ENCODE measurements at regions not wholly inside any gene's neighbourhood (a gene's known extent, or its start where the extent isn't known, plus 50 kb on each side); places are given as distances from the start of the nearest gene placed in this dataset.

GRCh38 chr3:6568999-6569493, 291.9 kb upstream of the GRM7 start:
- no peak for DNase-seq (ENCODE audit: low read depth, low spot score)
- H3K27ac ChIP-seq: no peak overlapping the region

DNA sequence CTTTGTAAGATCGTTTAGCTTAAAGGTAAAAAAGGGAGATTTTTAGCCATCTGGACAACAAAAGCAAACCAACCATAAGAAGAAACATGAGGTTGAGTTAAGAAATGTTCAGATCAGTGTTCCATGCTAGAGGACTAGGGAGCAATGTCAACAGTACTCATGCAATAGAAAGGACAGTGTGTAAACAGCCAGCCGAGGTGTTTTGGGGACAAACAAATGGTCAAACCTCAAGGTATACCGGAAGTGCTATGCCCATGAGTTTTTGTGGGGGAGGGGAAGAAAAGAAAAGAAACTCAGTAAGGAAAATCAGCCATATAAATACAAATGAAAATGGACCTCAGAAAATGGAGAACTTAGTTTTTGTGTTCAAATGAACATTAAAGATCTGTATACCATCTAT, 289.5 kb upstream of the GRM7 start:
- H3K27ac ChIP-seq: no peak overlapping the region
- no peak for DNase-seq (ENCODE audit: low read depth, low spot score)

DNA sequence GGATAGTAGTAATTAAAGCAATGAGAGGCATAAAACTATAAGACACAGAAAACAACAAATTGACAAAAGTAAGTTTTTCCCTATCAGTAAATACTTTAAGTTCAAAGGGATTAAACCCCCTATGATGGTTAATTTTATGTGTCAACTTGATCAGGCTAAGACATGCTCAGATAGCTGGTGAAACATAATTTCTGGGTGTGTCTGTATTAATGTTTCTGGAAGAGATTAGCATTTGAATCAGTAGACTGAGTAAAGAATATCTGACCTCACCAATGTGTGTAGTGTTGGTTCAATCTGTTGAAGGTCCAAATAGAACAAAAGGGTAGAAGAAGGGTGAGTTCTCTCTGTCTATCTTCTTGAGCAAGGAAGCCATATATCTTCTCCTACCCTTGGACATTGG, 283.3 kb upstream of the GRM7 start:
- DNase-seq (ENCODE audit: low read depth, low spot score): no peak
- H3K27ac ChIP-seq: peak overlapping the region; percentile 11

DNA sequence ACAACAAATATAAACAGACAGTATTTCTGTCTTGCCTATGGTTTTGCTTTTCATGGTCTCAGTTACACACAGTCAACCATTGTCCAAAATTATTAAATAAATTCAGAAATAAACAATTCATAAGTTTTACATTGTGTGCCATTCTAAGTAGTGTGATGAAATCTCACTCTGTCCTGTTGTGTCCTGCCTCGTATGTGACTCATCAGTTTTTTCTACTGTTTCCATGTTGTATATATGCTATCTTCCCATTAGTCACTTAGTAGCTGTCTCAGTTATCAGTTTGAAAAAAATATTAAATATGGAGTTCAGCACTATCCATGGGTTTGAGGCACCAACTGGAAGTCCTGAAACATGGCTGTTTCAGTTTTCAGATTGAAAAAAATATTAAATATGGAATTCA, 282.4 kb upstream of the GRM7 start:
- peak; percentile 5 for DNase-seq (ENCODE audit: low read depth, low spot score)
- H3K27ac ChIP-seq: peak overlapping the region; percentile 11

GRCh38 chr3:6580808-6581207, 280.1 kb upstream of the GRM7 start:
- no peak overlapping the region for H3K27ac ChIP-seq
- no peak for DNase-seq (ENCODE audit: low read depth, low spot score)

GRCh38 chr3:6585360-6585759, 275.6 kb upstream of the GRM7 start:
- DNase-seq (ENCODE audit: low read depth, low spot score): no peak
- H3K27ac ChIP-seq: no peak overlapping the region

GRCh38 chr3:6600237-6600636, 260.7 kb upstream of the GRM7 start:
- H3K27ac ChIP-seq: no peak overlapping the region
- no peak for DNase-seq (ENCODE audit: low read depth, low spot score)

DNA sequence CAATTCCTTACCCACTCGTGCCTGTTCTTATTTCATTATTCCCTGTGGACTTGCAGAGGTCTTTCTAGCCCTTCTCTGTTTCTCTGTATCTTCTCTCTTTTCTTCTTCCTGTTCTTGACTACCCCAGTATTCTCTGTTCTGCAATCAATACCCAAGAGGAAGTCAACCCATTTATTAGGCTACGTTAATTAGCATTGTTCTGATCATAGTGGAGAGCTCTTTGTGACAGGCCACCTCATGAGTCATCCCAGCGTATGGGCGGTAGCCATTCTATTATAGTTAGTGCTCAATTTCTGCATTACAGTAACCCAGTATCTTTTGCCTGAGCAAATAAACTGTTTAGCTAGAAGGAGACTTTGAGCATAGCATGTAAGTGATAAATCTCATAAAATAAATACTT, 259.5 kb upstream of the GRM7 start:
- H3K27ac ChIP-seq: no peak overlapping the region
- DNase-seq (ENCODE audit: low read depth, low spot score): no peak

GRCh38 chr3:6602329-6602728, 258.6 kb upstream of the GRM7 start:
- DNase-seq (ENCODE audit: low read depth, low spot score): no peak

DNA sequence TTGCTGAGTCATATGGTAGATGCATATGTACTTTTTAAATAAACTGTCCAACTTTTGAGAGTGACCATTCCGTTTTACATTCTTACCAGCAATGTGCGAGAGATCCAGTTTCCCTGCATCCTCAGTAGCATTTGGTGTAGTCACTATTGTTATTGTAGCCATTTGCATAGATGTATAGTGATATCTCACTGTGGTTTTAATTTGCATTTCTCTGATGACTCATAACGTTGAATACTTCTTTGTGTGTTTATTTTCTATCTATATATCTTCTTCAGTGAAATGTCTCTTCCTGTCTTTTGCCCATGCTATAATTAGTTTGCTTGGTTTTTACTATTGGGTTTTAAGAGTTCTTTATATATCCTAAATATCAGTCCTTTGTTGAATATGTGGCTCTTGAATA, 255.7 kb upstream of the GRM7 start:
- DNase-seq (ENCODE audit: low read depth, low spot score): no peak

More at GRCh38 chr3:6602329-6602728, 258.6 kb upstream of the GRM7 start:
- H3K27ac ChIP-seq: no peak overlapping the region

GRCh38 chr3:6608843-6609242, 252.1 kb upstream of the GRM7 start:
- H3K27ac ChIP-seq: no peak overlapping the region
- DNase-seq (ENCODE audit: low read depth, low spot score): no peak

More for the DNA sequence above, 255.7 kb upstream of the GRM7 start:
- no peak overlapping the region for H3K27ac ChIP-seq

GRCh38 chr3:6612034-6612616, 248.8 kb upstream of the GRM7 start:
- no peak overlapping the region for H3K27ac ChIP-seq
- DNase-seq (ENCODE audit: low read depth, low spot score): no peak

DNA sequence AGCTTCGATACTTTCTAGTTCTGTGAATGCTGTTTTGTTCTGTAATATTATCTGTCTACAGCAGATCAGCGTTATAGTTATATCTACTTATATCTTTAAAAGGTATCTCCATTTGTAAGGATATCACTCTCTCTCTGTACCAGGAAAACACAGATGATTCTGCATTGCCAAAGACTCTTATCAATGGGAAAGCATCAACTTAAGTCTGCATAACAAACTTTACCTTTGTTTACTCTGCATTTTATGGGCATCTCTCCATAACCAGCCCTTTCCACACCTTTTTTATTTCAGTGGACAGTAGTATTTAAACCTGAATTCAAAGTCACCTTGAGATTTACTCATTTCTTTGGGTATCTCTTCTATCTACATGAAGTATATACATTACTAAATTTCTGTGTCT, 238.7 kb upstream of the GRM7 start:
- no peak for DNase-seq (ENCODE audit: low read depth, low spot score)
- H3K27ac ChIP-seq: no peak overlapping the region

GRCh38 chr3:6622712-6623111, 238.2 kb upstream of the GRM7 start:
- DNase-seq (ENCODE audit: low read depth, low spot score): no peak
- no peak overlapping the region for H3K27ac ChIP-seq

DNA sequence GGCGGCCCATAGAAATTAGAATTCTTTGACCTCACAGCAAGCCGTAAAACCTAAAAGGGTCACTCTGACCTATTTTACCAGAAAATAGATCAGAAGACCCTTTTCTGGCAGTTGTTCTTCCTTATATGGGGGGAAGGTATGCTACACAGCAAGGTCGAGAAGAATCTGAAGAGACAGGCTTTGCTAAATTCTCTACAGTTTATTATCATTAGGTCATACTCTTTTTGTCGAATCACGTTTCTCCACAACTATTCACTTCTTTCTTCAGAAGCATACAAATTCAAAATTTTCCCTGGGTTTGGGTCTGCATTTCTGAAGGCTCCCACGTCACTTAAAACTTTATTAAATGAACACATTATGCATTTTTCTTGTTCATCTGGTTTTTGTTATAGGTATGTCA, 229.5 kb upstream of the GRM7 start:
- H3K27ac ChIP-seq: no peak overlapping the region
- no peak for DNase-seq (ENCODE audit: low read depth, low spot score)

- H3K27ac ChIP-seq: no peak overlapping the region
- no peak for DNase-seq (ENCODE audit: low read depth, low spot score)
These were observed 220.0 kb upstream of the GRM7 start for GRCh38 chr3:6640907-6641306.

DNA sequence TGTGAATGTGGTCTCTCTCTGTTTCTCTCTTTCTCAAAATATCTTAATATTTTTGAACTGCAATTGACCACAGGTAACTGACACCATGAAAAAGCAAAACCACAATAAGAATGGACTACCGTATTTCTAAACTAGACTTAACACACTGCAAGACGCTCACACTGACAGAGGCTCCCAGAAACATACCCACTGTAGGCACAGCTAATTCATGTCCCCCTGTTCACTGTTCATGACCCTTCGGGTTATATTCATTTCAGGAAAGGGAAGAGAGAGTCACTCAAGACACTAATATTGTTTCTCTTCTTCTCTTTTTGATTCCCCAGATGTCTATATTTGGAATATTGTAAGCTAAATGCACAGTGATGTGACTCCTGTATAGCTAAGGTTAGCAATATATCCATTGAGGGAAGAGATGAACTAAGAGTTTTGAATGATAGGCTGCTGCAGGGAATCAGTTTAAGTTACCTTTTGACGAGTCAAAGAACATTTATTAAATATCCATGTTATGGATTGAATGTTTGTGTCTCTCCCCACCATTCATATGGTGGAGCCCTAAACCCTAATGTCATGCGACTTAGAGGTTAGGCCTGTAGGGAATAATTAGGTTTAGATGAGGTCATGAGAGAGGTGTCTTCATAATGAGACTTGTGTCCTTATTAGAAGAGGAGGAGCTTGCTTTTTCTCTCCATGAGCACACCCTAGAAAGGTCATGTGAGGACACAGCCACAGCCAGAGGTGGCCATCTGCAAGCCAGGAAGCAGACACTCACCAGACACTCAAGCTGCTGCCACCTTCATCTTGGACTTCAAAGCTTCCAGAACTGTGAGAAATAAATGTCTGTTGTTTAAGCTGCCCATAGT, 216.6 kb upstream of the GRM7 start:
- H3K27ac ChIP-seq: no peak overlapping the region
- DNase-seq (ENCODE audit: low read depth, low spot score): no peak

DNA sequence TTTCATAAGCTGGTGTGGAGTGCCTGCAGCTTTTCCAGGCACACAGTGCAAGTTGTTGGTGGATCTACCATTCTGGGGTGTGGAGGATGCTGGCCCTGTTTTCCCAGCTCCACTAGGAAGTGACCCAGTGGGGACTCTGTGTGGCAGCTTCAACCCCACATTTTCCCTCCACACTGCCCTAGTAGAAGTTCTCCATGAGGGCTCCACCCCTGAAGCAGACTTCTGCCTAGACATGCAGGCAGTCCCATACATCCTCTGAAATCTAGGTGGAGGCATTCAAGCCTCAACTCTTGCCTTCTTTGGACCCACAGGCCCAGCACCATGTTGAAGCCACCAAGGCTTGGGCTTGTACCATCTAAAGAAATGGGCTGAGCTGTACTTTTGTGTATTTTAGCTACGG, 206.2 kb upstream of the GRM7 start:
- H3K27ac ChIP-seq: no peak overlapping the region
- no peak for DNase-seq (ENCODE audit: low read depth, low spot score)

GRCh38 chr3:6655275-6655674, 205.6 kb upstream of the GRM7 start:
- no peak for DNase-seq (ENCODE audit: low read depth, low spot score)
- no peak overlapping the region for H3K27ac ChIP-seq

DNA sequence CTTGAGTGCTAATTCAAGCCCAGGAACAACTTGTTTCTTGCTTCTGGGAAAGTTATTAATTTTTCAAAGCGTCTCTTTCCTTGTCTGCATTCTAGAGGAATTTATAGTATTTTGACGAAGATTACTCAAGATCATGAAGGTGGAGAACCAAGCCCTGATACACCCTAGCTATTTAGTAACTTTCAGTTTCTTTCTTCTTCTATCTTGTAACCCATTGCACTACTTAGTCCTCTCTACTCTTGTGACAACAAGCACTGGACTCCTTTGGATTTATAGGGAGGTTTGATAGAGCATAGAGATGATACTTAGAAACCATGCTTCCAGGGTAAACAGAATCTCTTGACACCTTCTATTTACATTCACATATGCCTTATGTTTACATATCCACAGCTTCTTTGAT, 203.3 kb upstream of the GRM7 start:
- DNase-seq (ENCODE audit: low read depth, low spot score): no peak
- no peak overlapping the region for H3K27ac ChIP-seq

GRCh38 chr3:6667354-6667753, 193.6 kb upstream of the GRM7 start:
- DNase-seq (ENCODE audit: low read depth, low spot score): no peak
- H3K27ac ChIP-seq: no peak overlapping the region

DNA sequence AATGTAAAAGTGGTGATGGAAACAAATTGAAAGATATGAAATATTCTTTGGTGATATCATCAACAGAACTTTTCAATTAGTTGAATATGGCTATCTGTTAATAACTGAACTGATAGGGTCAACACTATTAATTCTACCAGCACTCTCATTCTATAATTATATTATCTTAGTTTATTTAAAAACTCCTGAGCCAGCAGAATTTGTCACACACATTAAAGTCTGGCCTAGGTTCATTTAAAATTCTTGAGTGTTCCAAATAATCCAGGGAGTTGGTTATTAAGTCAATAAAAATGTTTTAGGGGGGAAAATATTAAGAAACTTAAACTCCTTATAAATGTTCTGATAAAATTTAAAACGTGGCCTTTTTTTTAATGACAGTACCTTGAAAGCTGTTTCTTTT, 189.6 kb upstream of the GRM7 start:
- no peak for DNase-seq (ENCODE audit: low read depth, low spot score)
- H3K27ac ChIP-seq: no peak overlapping the region
